Erythroblast (primary cell): ENCODE measurements at regions not wholly inside any gene's neighbourhood (a gene's known extent, or its start where the extent isn't known, plus 50 kb on each side); places are given as distances from the start of the nearest gene placed in this dataset.

Experiments used
- DNase-seq, 2 experiments: peaks; one replicate each; lab custom pipeline; 2025; lab: John Stamatoyannopoulos, UW
- GATA1 ChIP-seq: IDR thresholded peaks from 2 replicates; pipeline ENCODE4 v1.6.1; 2011; ENCODE audit warnings: low read depth, mild to moderate bottlenecking, control low read depth, low read length, moderate library complexity
- POLR2A ChIP-seq: IDR thresholded peaks from 2 replicates; pipeline ENCODE4 v1.6.1; 2011; ENCODE audit warnings: mild to moderate bottlenecking, low read length

- no peak for DNase-seq
- TF ChIP-seq GATA1 (no peak), POLR2A (no peak)
These were observed 162.1 kb downstream of the SMC2 start for GRCh38 chr9:104256031-104256695.

DNA sequence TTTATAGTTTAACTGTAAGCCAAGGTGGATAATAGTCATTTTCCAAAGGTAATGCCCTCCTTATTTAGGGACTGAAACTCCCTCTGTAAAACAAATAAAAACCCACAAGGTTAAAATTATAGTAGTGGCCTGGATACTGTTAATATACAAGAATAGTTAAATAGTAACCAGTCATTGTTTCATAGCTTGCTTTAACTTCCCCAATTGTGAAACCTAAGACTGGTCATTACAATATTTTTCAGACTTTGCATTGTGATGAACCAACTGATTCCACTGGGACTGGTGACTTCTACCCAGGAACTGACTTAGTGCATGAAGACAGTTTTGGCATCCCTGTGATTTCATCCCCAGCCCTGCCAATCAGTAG lies 162.6 kb downstream of the SMC2 start:
- no peak for DNase-seq
- TF ChIP-seq POLR2A: no peak
- no peak for TF ChIP-seq GATA1

- no peak for TF ChIP-seq GATA1
- no peak for TF ChIP-seq POLR2A
- no peak for DNase-seq
These were observed 164.3 kb downstream of the SMC2 start for GRCh38 chr9:104258296-104259011.

- TF ChIP-seq GATA1 (no peak), POLR2A (no peak)
- no peak for DNase-seq
These were observed 165.9 kb downstream of the SMC2 start for GRCh38 chr9:104260004-104260403.

DNA sequence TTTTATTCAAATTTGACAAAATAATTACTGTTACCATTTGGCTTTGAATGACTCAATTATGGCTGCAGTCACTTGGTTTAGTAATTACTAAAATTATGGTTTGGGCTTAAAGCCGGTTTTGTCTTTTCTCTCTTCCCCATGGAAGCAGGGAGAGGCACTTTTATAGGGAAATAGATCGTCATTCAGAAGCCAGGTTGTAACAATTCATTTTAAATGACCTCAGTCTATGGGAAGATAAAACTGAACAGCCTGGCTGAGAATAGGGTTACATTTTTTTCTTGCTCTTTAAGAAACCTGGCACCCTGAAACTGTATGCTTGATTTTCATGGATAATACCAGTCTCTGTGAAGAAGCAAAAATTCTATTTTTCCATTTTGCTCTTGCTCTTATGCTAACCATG lies 169.8 kb downstream of the SMC2 start:
- DNase-seq: no peak
- TF ChIP-seq POLR2A (no peak), GATA1 (no peak)

DNA sequence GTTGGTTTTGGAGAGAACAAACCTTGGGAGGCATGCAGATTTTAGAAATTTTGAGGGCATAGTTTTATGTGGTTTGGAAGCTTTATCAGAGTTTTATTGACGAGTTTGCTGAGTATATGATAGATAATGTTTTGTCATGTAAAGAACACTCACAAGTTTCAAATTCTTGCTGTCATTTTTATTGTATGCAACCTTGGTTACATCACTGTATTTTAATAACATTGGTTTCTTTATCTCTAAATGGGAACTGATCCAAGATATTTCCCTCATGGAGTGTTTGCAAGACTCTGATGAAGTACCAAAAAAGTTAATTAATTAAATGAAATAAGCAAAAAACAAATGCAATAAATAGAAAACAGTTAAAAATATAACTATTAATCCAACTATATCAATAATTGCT lies 170.3 kb downstream of the SMC2 start:
- TF ChIP-seq POLR2A (no peak), GATA1 (no peak)
- DNase-seq: no peak

DNA sequence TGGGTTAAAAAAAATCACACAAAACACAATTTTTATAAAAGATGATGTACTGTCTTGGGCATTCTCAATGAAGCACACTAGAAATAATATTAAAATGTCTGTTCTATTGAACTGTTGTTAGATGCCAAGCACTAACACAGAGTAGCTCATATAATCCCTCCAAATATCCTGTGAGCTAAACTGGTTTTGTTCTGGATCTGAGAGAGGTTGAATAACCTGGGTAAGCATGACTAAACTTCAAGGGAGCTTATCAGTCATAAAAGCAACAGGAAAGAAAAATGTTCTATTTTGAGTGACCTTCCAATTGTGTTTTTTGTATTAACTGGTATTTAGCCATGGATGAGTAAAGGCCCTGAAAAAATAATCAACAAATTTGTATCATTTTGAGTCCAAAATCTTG lies 175.3 kb downstream of the SMC2 start:
- TF ChIP-seq GATA1 (no peak), POLR2A (no peak)
- no peak for DNase-seq

GRCh38 chr9:104269996-104270963 lies 176.2 kb downstream of the SMC2 start:
- DNase-seq: no peak
- TF ChIP-seq POLR2A: no peak

DNA sequence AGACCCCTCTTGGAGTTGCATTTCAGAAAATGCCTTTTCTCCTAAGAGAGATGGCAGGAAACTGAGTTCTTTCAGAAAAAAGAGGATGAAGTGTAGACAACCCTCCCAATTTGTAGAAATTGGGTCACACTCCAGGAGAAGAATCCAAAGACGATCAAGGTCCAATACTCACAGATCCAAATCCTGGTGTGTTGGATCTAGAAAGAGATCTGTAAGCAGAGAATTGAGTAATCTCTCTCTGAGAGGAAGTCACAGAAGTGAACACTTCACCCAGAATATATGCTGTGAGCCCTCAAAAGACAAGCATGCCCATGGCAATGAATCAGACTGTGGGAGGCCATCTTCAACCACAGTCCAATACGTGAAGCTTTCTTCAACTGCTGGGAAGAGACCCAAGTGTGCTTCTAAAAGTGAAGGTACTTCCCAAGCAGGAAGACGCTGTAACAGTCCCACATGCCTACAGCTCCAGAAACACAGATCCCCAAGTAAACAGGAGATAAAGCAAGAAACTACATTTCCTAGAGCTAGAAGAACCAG lies 182.7 kb downstream of the SMC2 start:
- TF ChIP-seq POLR2A (no peak), GATA1 (no peak)
- no peak for DNase-seq

- TF ChIP-seq GATA1 (no peak), POLR2A (no peak)
- no peak for DNase-seq
These were observed 184.9 kb downstream of the SMC2 start for GRCh38 chr9:104278929-104279496.

DNA sequence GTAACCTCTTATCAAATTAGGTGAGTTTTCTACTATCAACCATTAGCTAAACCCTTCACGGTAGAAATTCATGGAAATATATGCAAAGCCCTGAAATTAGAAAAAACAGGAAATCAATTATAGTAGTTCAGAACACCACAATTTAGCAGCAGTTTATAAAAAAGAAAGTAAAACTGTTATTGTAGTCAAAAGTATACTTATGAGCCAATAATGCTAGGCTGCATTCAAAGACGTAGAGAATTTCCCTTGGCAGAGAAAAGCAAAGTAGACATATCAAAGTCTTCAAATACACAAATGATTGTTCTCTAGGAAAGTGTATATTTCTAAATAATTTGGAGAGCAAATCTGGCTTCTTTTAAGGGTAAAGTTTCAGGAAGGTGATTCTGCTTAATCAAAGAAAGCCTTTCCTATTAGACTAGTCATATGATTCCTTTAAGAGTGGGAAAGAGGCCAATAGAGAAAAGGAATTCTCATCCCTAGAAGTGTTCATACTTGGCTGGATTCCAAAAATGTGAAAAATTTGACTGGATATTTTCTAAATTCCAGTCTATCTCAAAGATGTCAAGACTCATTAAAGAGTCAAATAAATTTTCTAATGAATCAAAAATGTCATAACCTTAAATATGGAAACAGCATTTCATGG lies 185.5 kb downstream of the SMC2 start:
- TF ChIP-seq GATA1 (no peak), POLR2A (no peak)
- no peak for DNase-seq

- DNase-seq: no peak
These were observed 186.1 kb downstream of the SMC2 start for GRCh38 chr9:104280178-104280560.

GRCh38 chr9:104280711-104281110 lies 186.6 kb downstream of the SMC2 start:
- DNase-seq: no peak
- no peak for TF ChIP-seq GATA1

More at GRCh38 chr9:104280178-104280560, 186.1 kb downstream of the SMC2 start:
- no peak for TF ChIP-seq POLR2A
- TF ChIP-seq GATA1: no peak
